HCT116 (cell line): ENCODE measurements at regions not wholly inside any gene's neighbourhood (a gene's known extent, or its start where the extent isn't known, plus 50 kb on each side); places are given as distances from the start of the nearest gene placed in this dataset.
"Not testable (repeated sequence)": the region's sequence is repeated elsewhere in the genome, so short reads cannot be mapped to it uniquely, and the experiment has no call there.

Experiments used
- ATAC-seq: fragments of 200-7000 bp; cut with Tn5 transposase; 2 replicates; pipeline ENCODE4 v1.9.1; 2020; ENCODE audit warnings: mild to moderate bottlenecking, moderate library complexity
- BruUV-seq: library from RNA; stranded (reverse); fragments of 400-500 nt; replicated peaks from 2 replicates; lab custom pipeline; 2021; lab: Mats Ljungman, UMichigan
- CTCF ChIA-PET: fragments of 300-600 bp; sonication (Branson Sonifier 250); formaldehyde crosslinking; loops from one replicate; lab custom pipeline; 2021; ENCODE audit warnings: antibody characterized with exemption; lab: Charles Lee
- POLR2A ChIA-PET: fragments of 300-600, 350-600 bp; sonication (Branson Sonifier 250); formaldehyde crosslinking; loops from one replicate; lab custom pipeline; 2021; ENCODE audit warnings: antibody characterized with exemption; lab: Charles Lee
- RAD21 ChIA-PET, 2 experiments: fragments of 300-600 bp; sonication (Branson Sonifier 250); formaldehyde crosslinking; loops; one replicate each; lab custom pipeline; 2023; ENCODE audit warnings: low total read pairs in 2 of 2; ENCODE audit not compliant: uncharacterized antibody in 2 of 2, unreplicated experiment in 2 of 2, low non-redundant PET in 1 of 2; lab: Charles Lee
- DNase-seq: peaks from one replicate; pipeline ENCODE4 v3.0.0-alpha.2; 2010; ENCODE audit warnings: low read depth, low spot score
- H2AFZ ChIP-seq: fragments of 200-600 bp; shearing (Covaris generic), sonication (generic); 2 replicates; pipeline ENCODE4 v1.6.1; 2017; ENCODE audit warnings: low read depth, mixed run types, mixed read lengths, antibody characterized with exemption, low read length; ENCODE audit not compliant: poor library complexity, severe bottlenecking
- H3K27ac ChIP-seq: 2 replicates; pipeline ENCODE4 v1.5.1; 2012; ENCODE audit warnings: low read depth, low read length
- H3K27me3 ChIP-seq: fragments of 200-600 bp; sonication (generic); 2 replicates; pipeline ENCODE4 v1.6.1; 2016; ENCODE audit warnings: mixed run types, low read length, mixed read lengths; ENCODE audit not compliant: insufficient read depth
- H3K36me3 ChIP-seq, 2 experiments: fragments of 200-500 bp in 1 of 2; fragments of 200-600 bp in 1 of 2; sonication (Bioruptor generic) in 1 of 2; sonication (generic) in 1 of 2; 2 replicates each; pipeline versions ENCODE4 v1.5.1 to v1.6.1; 2014 to 2016; ENCODE audit warnings: low read length in 2 of 2, inconsistent platforms in 1 of 2, mixed read lengths in 1 of 2, mixed run types in 1 of 2; ENCODE audit not compliant: insufficient read depth in 2 of 2, control insufficient read depth in 1 of 2
- H3K4me1 ChIP-seq, 2 experiments: fragments of 200-600 bp in 1 of 2; sonication (generic) in 1 of 2; 2 replicates each; pipeline versions ENCODE4 v1.5.1 to v1.6.1; 2012 to 2017; ENCODE audit warnings: low read length in 2 of 2, inconsistent platforms in 1 of 2, mild to moderate bottlenecking in 1 of 2, mixed read lengths in 1 of 2, mixed run types in 1 of 2, moderate library complexity in 1 of 2; ENCODE audit not compliant: insufficient read depth in 2 of 2, control insufficient read depth in 1 of 2
- H3K4me2 ChIP-seq: fragments of 200-600 bp; sonication (generic); 2 replicates; pipeline ENCODE4 v1.6.1; 2017; ENCODE audit warnings: mixed run types, low read length, mixed read lengths
- H3K4me3 ChIP-seq, 2 experiments: fragments of 200-600 bp in 1 of 2; sonication (generic) in 1 of 2; replicated peaks in 1 of 2; 2 replicates each; pipeline ENCODE4 v1.5.1; 2011 to 2016; ENCODE audit warnings: low read length in 2 of 2, control low read depth in 1 of 2, low read depth in 1 of 2, mild to moderate bottlenecking in 1 of 2, mixed read lengths in 1 of 2, mixed run types in 1 of 2
- H3K79me2 ChIP-seq: fragments of 200-600 bp; sonication (generic); 2 replicates; pipeline ENCODE4 v1.6.1; 2017; ENCODE audit warnings: mild to moderate bottlenecking, mixed run types, low read length, moderate library complexity, mixed read lengths; ENCODE audit not compliant: insufficient read depth
- H3K9ac ChIP-seq: fragments of 200-600 bp; sonication (generic); 2 replicates; pipeline ENCODE4 v1.6.1; 2016; ENCODE audit warnings: low read length, mixed read lengths
- H3K9me2 ChIP-seq: fragments of 200-600 bp; sonication (generic), shearing (Covaris generic); 2 replicates; pipeline ENCODE4 v1.6.1; 2017; ENCODE audit warnings: mixed run types, mild to moderate bottlenecking, moderate library complexity; ENCODE audit not compliant: insufficient read depth
- H3K9me3 ChIP-seq, 2 experiments: fragments of 200-500 bp in 1 of 2; fragments of 200-600 bp in 1 of 2; sonication (Bioruptor generic) in 1 of 2; sonication (generic) in 1 of 2; 2 replicates each; pipeline ENCODE4 v1.6.1; 2014 to 2017; ENCODE audit warnings: low read length in 2 of 2, mixed read lengths in 2 of 2, inconsistent platforms in 1 of 2, low read depth in 1 of 2, mild to moderate bottlenecking in 1 of 2, mixed run types in 1 of 2, moderate library complexity in 1 of 2; ENCODE audit not compliant: control insufficient read depth in 1 of 2, insufficient read depth in 1 of 2
- H4K20me1 ChIP-seq: fragments of 200-600 bp; sonication (generic), shearing (Covaris generic); 2 replicates; pipeline ENCODE4 v1.6.1; 2017; ENCODE audit warnings: mixed run types, mild to moderate bottlenecking, moderate library complexity; ENCODE audit not compliant: insufficient read depth
- CBX3 ChIP-seq: IDR thresholded peaks from 2 replicates; pipeline ENCODE4 v1.6.1; 2012; ENCODE audit warnings: low read depth
- CEBPB ChIP-seq: IDR thresholded peaks from 2 replicates; pipeline ENCODE4 v1.6.1; 2012; ENCODE audit warnings: low read depth
- EZH2 ChIP-seq: fragments of 200-600 bp; sonication (generic); IDR thresholded peaks from 2 replicates; pipeline ENCODE4 v1.6.1; 2017; ENCODE audit warnings: antibody characterized with exemption, mixed run types
- EZH2phosphoT487 ChIP-seq: fragments of 200-600 bp; IDR thresholded peaks from 2 replicates; pipeline ENCODE4 v1.6.1; 2018; ENCODE audit warnings: antibody characterized with exemption, borderline replicate concordance
- FOSL1 ChIP-seq: IDR thresholded peaks from 2 replicates; pipeline ENCODE4 v1.6.1; 2012; ENCODE audit warnings: low read depth
- MAX ChIP-seq: IDR thresholded peaks from 2 replicates; pipeline ENCODE4 v1.6.1; 2012
- RAD21 ChIP-seq: IDR thresholded peaks from 2 replicates; pipeline ENCODE4 v1.6.1; 2012; ENCODE audit warnings: low read depth, mild to moderate bottlenecking
- SIN3A ChIP-seq: IDR thresholded peaks from 2 replicates; pipeline ENCODE4 v1.6.1; 2012; ENCODE audit warnings: low read depth
- YY1 ChIP-seq: IDR thresholded peaks from 2 replicates; pipeline ENCODE4 v1.6.1; 2011; ENCODE audit warnings: low read length, low read depth, moderate library complexity, mild to moderate bottlenecking; ENCODE audit not compliant: insufficient replicate concordance; ENCODE audit errors: extremely low read depth
- ZBTB33 ChIP-seq: IDR thresholded peaks from 2 replicates; pipeline ENCODE4 v1.6.1; 2011; ENCODE audit warnings: mild to moderate bottlenecking, low read length, moderate library complexity; ENCODE audit not compliant: insufficient replicate concordance; ENCODE audit errors: extremely low read depth
- ZFX ChIP-seq: fragments of 450-650 bp; IDR thresholded peaks from 2 replicates; pipeline ENCODE4 v1.6.1; 2017
- intact Hi-C: fragments of 100-400 bp; cut with micrococcal nuclease; formaldehyde crosslinking; loops from 2 replicates; pipeline ENCODE4 v1.10.0; 2022

- H3K27ac ChIP-seq: no peak overlapping the region
- no peak overlapping the region for H2AFZ ChIP-seq
- no peak overlapping the region for H3K4me3 ChIP-seq
- H3K4me2 ChIP-seq: no peak overlapping the region
- H3K27me3 ChIP-seq: no peaks in the 10 kb centered on the region
- RAD21 ChIA-PET: no interaction called here
- no peaks in the 10 kb centered on the region for H4K20me1 ChIP-seq
- POLR2A ChIA-PET: no interaction called here
- ATAC-seq: no peak
- no peaks in the 10 kb centered on the region for H3K4me1 ChIP-seq
- no peaks in the 10 kb centered on the region for H3K79me2 ChIP-seq
- peaks cover 4 to 11% of the 10 kb centered on the region in 2 experiments; a peak in 2 of 4 replicates for H3K9me3 ChIP-seq
- H3K9me2 ChIP-seq: no peaks in the 10 kb centered on the region
- TF ChIP-seq SIN3A: no peak
- TF ChIP-seq ZBTB33: no peak
- no peak for TF ChIP-seq RAD21
- no peak for TF ChIP-seq ZFX
- TF ChIP-seq EZH2phosphoT487: no peak
- no peak for TF ChIP-seq EZH2
- TF ChIP-seq CEBPB: no peak
- TF ChIP-seq FOSL1: no peak
- TF ChIP-seq YY1: no peak
- no peak for TF ChIP-seq MAX
- no peak for TF ChIP-seq CBX3
- TF ChIP-seq, all 23 proteins: peak for 0
- CTCF ChIA-PET: no interaction called here
- Histone ChIP-seq H3K9ac (no peak overlapping the region), H3K36me3 (no peaks in the 10 kb centered on the region)
- DNase-seq: no peak
- intact Hi-C loops: no loop called here
- no TSS peak for BruUV-seq
These were observed 121.7 kb upstream of the ADCY2 start for GRCh38 chr5:7274203-7274602.

GRCh38 chr5:7289634-7290033 is 106.3 kb upstream of the ADCY2 start:
- H3K4me1 ChIP-seq, BruUV-seq, RAD21 ChIA-PET, H3K27me3 ChIP-seq, H3K36me3 ChIP-seq, H2AFZ ChIP-seq, intact Hi-C loops, H3K9me3 ChIP-seq, POLR2A ChIA-PET, H3K79me2 ChIP-seq, ATAC-seq, H3K27ac ChIP-seq, DNase-seq, H3K9me2 ChIP-seq, H4K20me1 ChIP-seq, H3K4me3 ChIP-seq, CTCF ChIA-PET, H3K4me2 ChIP-seq, H3K9ac ChIP-seq: not testable (repeated sequence)

GRCh38 chr5:7297821-7298220 is 98.1 kb upstream of the ADCY2 start:
- BruUV-seq, H4K20me1 ChIP-seq, H3K4me1 ChIP-seq, H3K4me3 ChIP-seq, intact Hi-C loops, H3K4me2 ChIP-seq, ATAC-seq, POLR2A ChIA-PET, DNase-seq, H3K9me2 ChIP-seq, CTCF ChIA-PET, RAD21 ChIA-PET, H3K79me2 ChIP-seq, H3K27ac ChIP-seq, H3K27me3 ChIP-seq, H2AFZ ChIP-seq, H3K9me3 ChIP-seq, H3K9ac ChIP-seq, H3K36me3 ChIP-seq: not testable (repeated sequence)
